OCI-LY7 (cell line): ENCODE measurements at regions not wholly inside any gene's neighbourhood (a gene's known extent, or its start where the extent isn't known, plus 50 kb on each side); places are given as distances from the start of the nearest gene placed in this dataset.

ENCODE experiments used
- BruUV-seq: library from RNA; stranded (reverse); fragments of 400-500 nt; replicated peaks from 2 replicates; lab custom pipeline; 2021; lab: Mats Ljungman, UMichigan
- CTCF ChIA-PET: fragments of 300-600 bp; sonication (Branson Sonifier 250); formaldehyde crosslinking; loops from one replicate; lab custom pipeline; 2022; ENCODE audit warnings: antibody characterized with exemption; ENCODE audit not compliant: unreplicated experiment; lab: Charles Lee
- POLR2A ChIA-PET: fragments of 300-600 bp; sonication (Branson Sonifier 250); formaldehyde crosslinking; loops from one replicate; lab custom pipeline; 2022; ENCODE audit warnings: antibody characterized with exemption; lab: Charles Lee
- DNase-seq: peaks from one replicate; pipeline ENCODE4 v3.0.0-alpha.2; 2015; ENCODE audit warnings: low spot score
- H2AFZ ChIP-seq: fragments of 200-600 bp; sonication (generic), shearing (Covaris generic); 2 replicates; pipeline ENCODE4 v1.6.1; 2014; ENCODE audit warnings: mild to moderate bottlenecking, antibody characterized with exemption, low read length, moderate library complexity
- H3K27ac ChIP-seq: fragments of 200-600 bp; sonication (generic); 2 replicates; pipeline ENCODE4 v1.5.1; 2014; ENCODE audit warnings: mixed run types, low read depth, mild to moderate bottlenecking, moderate library complexity, low read length, inconsistent platforms; ENCODE audit not compliant: poor library complexity, severe bottlenecking
- H3K36me3 ChIP-seq: fragments of 200-600 bp; sonication (generic); 2 replicates; pipeline ENCODE4 v1.6.1; 2014; ENCODE audit warnings: mild to moderate bottlenecking, antibody characterized with exemption, low read length, moderate library complexity, mixed read lengths; ENCODE audit not compliant: insufficient read depth
- H3K4me1 ChIP-seq: fragments of 200-600 bp; sonication (generic); 2 replicates; pipeline ENCODE4 v1.5.1; 2014; ENCODE audit warnings: mild to moderate bottlenecking, low read length; ENCODE audit not compliant: insufficient read depth, poor library complexity, severe bottlenecking
- H3K4me2 ChIP-seq: fragments of 200-600 bp; sonication (generic); 2 replicates; pipeline ENCODE4 v1.6.1; 2014; ENCODE audit warnings: mild to moderate bottlenecking, low read length
- H3K4me3 ChIP-seq: fragments of 200-600 bp; sonication (generic); 2 replicates; pipeline ENCODE4 v1.5.1; 2014; ENCODE audit warnings: mild to moderate bottlenecking, low read depth, low read length; ENCODE audit not compliant: poor library complexity, severe bottlenecking
- H3K79me2 ChIP-seq: fragments of 200-600 bp; sonication (generic); 2 replicates; pipeline ENCODE4 v1.6.1; 2016; ENCODE audit warnings: low read depth, mild to moderate bottlenecking, low read length, moderate library complexity, mixed read lengths; ENCODE audit not compliant: insufficient read depth
- H3K9me2 ChIP-seq: fragments of 200-600 bp; sonication (generic); 2 replicates; pipeline ENCODE4 v1.6.1; 2016; ENCODE audit warnings: mild to moderate bottlenecking, low read length, mixed read lengths; ENCODE audit not compliant: insufficient read depth
- H3K9me3 ChIP-seq: fragments of 200-600 bp; sonication (generic); 2 replicates; pipeline ENCODE4 v1.6.1; 2014; ENCODE audit warnings: mild to moderate bottlenecking, mixed run types, low read length, mixed read lengths
- H4K20me1 ChIP-seq: fragments of 200-600 bp; sonication (generic); 2 replicates; pipeline ENCODE4 v1.6.1; 2014; ENCODE audit warnings: mild to moderate bottlenecking, antibody characterized with exemption, low read length, moderate library complexity, mixed read lengths; ENCODE audit not compliant: insufficient read depth
- CTCF ChIP-seq: fragments of 200-600 bp; sonication (generic); conservative IDR thresholded peaks from 2 replicates; pipeline ENCODE4 v1.5.1; 2014; ENCODE audit warnings: mild to moderate bottlenecking, antibody characterized with exemption, low read length, moderate library complexity, mixed read lengths
- EZH2phosphoT487 ChIP-seq: fragments of 200-600 bp; sonication (generic); IDR thresholded peaks from 2 replicates; pipeline ENCODE4 v1.6.1; 2018; ENCODE audit warnings: low read depth, borderline replicate concordance, mild to moderate bottlenecking, mixed run types, antibody characterized with exemption, low read length, moderate library complexity, mixed read lengths
- intact Hi-C: fragments of 100-400 bp; cut with micrococcal nuclease; formaldehyde crosslinking; loops from one replicate; pipeline ENCODE4 v1.10.0; 2022; ENCODE audit not compliant: unreplicated experiment

- Histone ChIP-seq H3K9me3 (no peaks in the 10 kb centered on the region), H3K9me2 (no peaks in the 10 kb centered on the region), H3K4me2 (no peak overlapping the region), H2AFZ (no peak overlapping the region), H3K79me2 (no peaks in the 10 kb centered on the region), H3K36me3 (no peaks in the 10 kb centered on the region), H3K4me1 (no peaks in the 10 kb centered on the region), H3K27ac (no peak overlapping the region), H4K20me1 (no peaks in the 10 kb centered on the region), H3K4me3 (no peak overlapping the region)
- ChIA-PET CTCF (no interaction called here), POLR2A (no interaction called here)
- TF ChIP-seq CTCF = no peak
- intact Hi-C loops = no loop called here
- BruUV-seq = no TSS peak
- no peak for DNase-seq
Measured at GRCh38 chr15:81781395-81781794, 264.4 kb downstream of the MEX3B start.

- DNase-seq = no peak
- no peaks in the 10 kb centered on the region for H3K79me2 ChIP-seq
- intact Hi-C loops = no loop called here
- CTCF ChIA-PET = no interaction called here
- no peak for TF ChIP-seq CTCF
- no peak for TF ChIP-seq EZH2phosphoT487
- POLR2A ChIA-PET = no interaction called here
- BruUV-seq = no TSS peak
- no peaks in the 10 kb centered on the region for H3K36me3 ChIP-seq
- H3K9me3 ChIP-seq = no peaks in the 10 kb centered on the region
- H4K20me1 ChIP-seq = no peaks in the 10 kb centered on the region
- no peak overlapping the region for H3K4me3 ChIP-seq
- H3K4me1 ChIP-seq = no peaks in the 10 kb centered on the region
- H2AFZ ChIP-seq = no peak overlapping the region
- no peak overlapping the region for H3K27ac ChIP-seq
- H3K4me2 ChIP-seq = no peak overlapping the region
- H3K9me2 ChIP-seq = no peaks in the 10 kb centered on the region
Measured at GRCh38 chr15:81780966-81781365, 264.9 kb downstream of the MEX3B start.

GRCh38 chr15:81779181-81779580 lies 266.6 kb downstream of the MEX3B start:
- H3K4me1 ChIP-seq = no peaks in the 10 kb centered on the region
- no peaks in the 10 kb centered on the region for H4K20me1 ChIP-seq
- POLR2A ChIA-PET = no interaction called here
- no peaks in the 10 kb centered on the region for H3K36me3 ChIP-seq
- H3K9me3 ChIP-seq = no peaks in the 10 kb centered on the region
- no peak overlapping the region for H3K4me3 ChIP-seq
- CTCF ChIA-PET = no interaction called here
- no peaks in the 10 kb centered on the region for H3K79me2 ChIP-seq
- no TSS peak for BruUV-seq
- H3K4me2 ChIP-seq = no peak overlapping the region
- TF ChIP-seq EZH2phosphoT487 = no peak
- TF ChIP-seq CTCF = no peak
- intact Hi-C loops = no loop called here
- H2AFZ ChIP-seq = no peak overlapping the region
- DNase-seq = no peak
- no peaks in the 10 kb centered on the region for H3K9me2 ChIP-seq
- H3K27ac ChIP-seq = no peak overlapping the region
